ENCODE measurements at regions not wholly inside any gene's neighbourhood (a gene's known extent, or its start where the extent isn't known, plus 50 kb on each side); places are given as distances from the start of the nearest gene placed in this dataset.

DNA sequence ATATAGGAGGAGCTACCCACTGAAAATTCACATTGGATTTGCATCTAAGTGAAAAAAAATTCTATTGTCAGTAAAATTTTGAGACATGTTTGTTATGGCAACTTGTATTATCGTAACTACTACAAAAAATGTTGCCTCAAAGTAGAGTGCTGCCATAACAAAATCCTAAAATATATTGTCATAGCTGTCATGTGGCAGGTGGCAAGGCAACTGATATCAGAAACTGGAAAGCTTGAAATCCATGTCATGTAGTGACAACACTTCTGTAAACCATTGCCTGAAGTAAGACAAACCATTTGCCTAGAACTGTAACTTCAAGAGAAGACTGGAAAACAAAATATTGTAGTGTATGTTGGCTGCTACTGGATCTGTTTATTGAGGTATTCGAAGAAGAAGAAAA lies 697.5 kb upstream of the CELF4 start:
- no peaks in the 10 kb centered on the region for H4K20me1 ChIP-seq (replicated peaks; ENCODE audit: control insufficient read depth, extremely low read depth, insufficient read depth, low read length)
- no peaks in the 10 kb centered on the region for H3K36me3 ChIP-seq (ENCODE audit: control insufficient read depth in 2 of 2, extremely low read depth in 1 of 2, insufficient read depth in 2 of 2, low read length in 2 of 2)
- no TSS peak for BruUV-seq (replicated peaks)
- H3K27me3 ChIP-seq (ENCODE audit: control insufficient read depth in 2 of 2, insufficient read depth in 2 of 2, low read length in 2 of 2): no peaks in the 10 kb centered on the region
- intact Hi-C loops (cut with micrococcal nuclease) (no loop called here), dilution Hi-C loops (cut with MboI; ENCODE audit: extremely low pct_ligation_motif_present, low sequenced_read_pairs) (no loop called here)
- no peaks in the 10 kb centered on the region for H3K9me1 ChIP-seq (replicated peaks; ENCODE audit: control insufficient read depth, extremely low read depth, insufficient read depth, low read length)
- POLR2A ChIA-PET: no interaction called here
- no peak for DNase-seq (ENCODE audit: low read depth, low spot score)
- TF ChIP-seq, protein P1, sequence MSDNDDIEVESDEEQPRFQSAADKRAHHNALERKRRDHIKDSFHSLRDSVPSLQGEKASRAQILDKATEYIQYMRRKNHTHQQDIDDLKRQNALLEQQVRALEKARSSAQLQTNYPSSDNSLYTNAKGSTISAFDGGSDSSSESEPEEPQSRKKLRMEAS (IDR thresholded peaks at IDR 0.05; ENCODE audit: insufficient read depth, insufficient read length): no peak
- no peak for TF ChIP-seq FOS (IDR thresholded peaks at IDR 0.05; ENCODE audit: borderline replicate concordance, insufficient read depth, low read length)
- TF ChIP-seq EZH2 (IDR thresholded peaks at IDR 0.05; ENCODE audit: borderline replicate concordance, low read depth, low read length, severe bottlenecking): no peak
- TF ChIP-seq, protein P2, sequence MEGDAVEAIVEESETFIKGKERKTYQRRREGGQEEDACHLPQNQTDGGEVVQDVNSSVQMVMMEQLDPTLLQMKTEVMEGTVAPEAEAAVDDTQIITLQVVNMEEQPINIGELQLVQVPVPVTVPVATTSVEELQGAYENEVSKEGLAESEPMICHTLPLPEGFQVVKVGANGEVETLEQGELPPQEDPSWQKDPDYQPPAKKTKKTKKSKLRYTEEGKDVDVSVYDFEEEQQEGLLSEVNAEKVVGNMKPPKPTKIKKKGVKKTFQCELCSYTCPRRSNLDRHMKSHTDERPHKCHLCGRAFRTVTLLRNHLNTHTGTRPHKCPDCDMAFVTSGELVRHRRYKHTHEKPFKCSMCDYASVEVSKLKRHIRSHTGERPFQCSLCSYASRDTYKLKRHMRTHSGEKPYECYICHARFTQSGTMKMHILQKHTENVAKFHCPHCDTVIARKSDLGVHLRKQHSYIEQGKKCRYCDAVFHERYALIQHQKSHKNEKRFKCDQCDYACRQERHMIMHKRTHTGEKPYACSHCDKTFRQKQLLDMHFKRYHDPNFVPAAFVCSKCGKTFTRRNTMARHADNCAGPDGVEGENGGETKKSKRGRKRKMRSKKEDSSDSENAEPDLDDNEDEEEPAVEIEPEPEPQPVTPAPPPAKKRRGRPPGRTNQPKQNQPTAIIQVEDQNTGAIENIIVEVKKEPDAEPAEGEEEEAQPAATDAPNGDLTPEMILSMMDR (IDR thresholded peaks at IDR 0.05; ENCODE audit: extremely low read depth in 1 of 2, insufficient read depth in 1 of 2, low read depth in 1 of 2, low read length in 2 of 2): no peak
- TF ChIP-seq POLR2AphosphoS5 (IDR thresholded peaks at IDR 0.05; ENCODE audit: insufficient read depth, low read depth, low read length): no peak
- TF ChIP-seq POLR2A (IDR thresholded peaks at IDR 0.05; ENCODE audit: low read depth, low read length): no peak
- no peak overlapping the region for H2AFZ ChIP-seq (ENCODE audit: low read depth, low read length)
- CTCF ChIA-PET: no interaction called here
- H3K27ac ChIP-seq (ENCODE audit: insufficient read depth, low read depth, low read length): no peak overlapping the region
- H3K4me1 ChIP-seq (ENCODE audit: control insufficient read depth, extremely low read depth, insufficient read depth, low read length): no peaks in the 10 kb centered on the region
- H3K9me3 ChIP-seq (replicated peaks; ENCODE audit: control insufficient read depth, insufficient read depth, low read length): no peaks in the 10 kb centered on the region
- H3K4me2 ChIP-seq (ENCODE audit: insufficient read depth, low read length): no peak overlapping the region
- no peak overlapping the region for H3K4me3 ChIP-seq (replicated peaks in 1 of 3; ENCODE audit: insufficient read depth in 1 of 3, low read depth in 1 of 3, low read length in 3 of 3)
- H3K9ac ChIP-seq (replicated peaks; ENCODE audit: extremely low read depth, insufficient read depth, low read length): no peak overlapping the region
- H3K79me2 ChIP-seq (ENCODE audit: control insufficient read depth, insufficient read depth, low read length): no peaks in the 10 kb centered on the region
- no peak for FAIRE-seq

DNA sequence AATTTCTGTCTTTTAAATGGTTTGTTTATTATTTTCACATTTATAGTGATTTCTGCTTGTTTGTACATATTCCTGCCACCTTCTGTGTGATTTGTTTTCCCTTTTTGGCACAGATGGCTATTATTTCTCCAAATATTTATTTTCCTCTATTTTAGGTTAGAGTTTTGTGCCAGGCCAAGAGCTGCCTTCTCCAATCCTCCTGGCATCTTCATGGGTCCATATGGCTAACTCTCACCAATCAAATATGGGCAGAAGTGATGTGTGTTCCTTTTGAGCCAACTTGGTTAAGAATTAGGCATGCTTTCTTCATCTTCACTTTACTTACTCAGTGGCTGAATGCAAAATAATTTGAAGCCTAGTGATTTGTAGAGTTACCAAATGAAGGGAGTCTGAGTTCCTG lies 697.1 kb upstream of the CELF4 start:
- Histone ChIP-seq H3K79me2 (ENCODE audit: control insufficient read depth, insufficient read depth, low read length) (no peaks in the 10 kb centered on the region), H2AFZ (ENCODE audit: low read depth, low read length) (no peak overlapping the region), H3K9me3 (replicated peaks; ENCODE audit: control insufficient read depth, insufficient read depth, low read length) (no peaks in the 10 kb centered on the region), H3K4me2 (ENCODE audit: insufficient read depth, low read length) (no peak overlapping the region), H3K27me3 (ENCODE audit: control insufficient read depth in 2 of 2, insufficient read depth in 2 of 2, low read length in 2 of 2) (no peaks in the 10 kb centered on the region), H3K36me3 (ENCODE audit: control insufficient read depth in 2 of 2, extremely low read depth in 1 of 2, insufficient read depth in 2 of 2, low read length in 2 of 2) (no peaks in the 10 kb centered on the region), H3K4me3 (replicated peaks in 1 of 3; ENCODE audit: insufficient read depth in 1 of 3, low read depth in 1 of 3, low read length in 3 of 3) (no peak overlapping the region), H3K27ac (ENCODE audit: insufficient read depth, low read depth, low read length) (no peak overlapping the region), H3K9ac (replicated peaks; ENCODE audit: extremely low read depth, insufficient read depth, low read length) (no peak overlapping the region), H3K4me1 (ENCODE audit: control insufficient read depth, extremely low read depth, insufficient read depth, low read length) (no peaks in the 10 kb centered on the region), H4K20me1 (replicated peaks; ENCODE audit: control insufficient read depth, extremely low read depth, insufficient read depth, low read length) (no peaks in the 10 kb centered on the region), H3K9me1 (replicated peaks; ENCODE audit: control insufficient read depth, extremely low read depth, insufficient read depth, low read length) (no peaks in the 10 kb centered on the region)
- ChIA-PET POLR2A (no interaction called here), CTCF (no interaction called here)
- dilution Hi-C loops (cut with MboI; ENCODE audit: extremely low pct_ligation_motif_present, low sequenced_read_pairs): no loop called here
- no TSS peak for BruUV-seq (replicated peaks)
- FAIRE-seq (no peak), DNase-seq (ENCODE audit: low read depth, low spot score) (no peak)
- TF ChIP-seq JUN (IDR thresholded peaks at IDR 0.05; ENCODE audit: borderline replicate concordance, insufficient read depth, insufficient read length, low read depth): no peak
- TF ChIP-seq, protein P2 (IDR thresholded peaks at IDR 0.05; ENCODE audit: extremely low read depth in 1 of 2, insufficient read depth in 1 of 2, low read depth in 1 of 2, low read length in 2 of 2): no peak
- no peak for TF ChIP-seq MYC (IDR thresholded peaks at IDR 0.05; ENCODE audit: low read depth, low read length)
- no peak for TF ChIP-seq POLR2A (IDR thresholded peaks at IDR 0.05; ENCODE audit: low read depth, low read length)
- TF ChIP-seq, protein P1 (IDR thresholded peaks at IDR 0.05; ENCODE audit: insufficient read depth, insufficient read length): no peak
- TF ChIP-seq GATA2 (IDR thresholded peaks at IDR 0.05; ENCODE audit: insufficient read depth, insufficient read length, low read depth, low read length): no peak
- no peak for TF ChIP-seq POLR2AphosphoS5 (IDR thresholded peaks at IDR 0.05; ENCODE audit: insufficient read depth, low read depth, low read length)
- no peak for TF ChIP-seq FOS (IDR thresholded peaks at IDR 0.05; ENCODE audit: borderline replicate concordance, insufficient read depth, low read length)
- no peak for TF ChIP-seq EZH2 (IDR thresholded peaks at IDR 0.05; ENCODE audit: borderline replicate concordance, low read depth, low read length, severe bottlenecking)
- intact Hi-C loops (cut with micrococcal nuclease): no loop called here

All from endothelial cell of umbilical vein (primary cell).